H9 (cell line): ENCODE measurements at regions not wholly inside any gene's neighbourhood (a gene's known extent, or its start where the extent isn't known, plus 50 kb on each side); places are given as distances from the start of the nearest gene placed in this dataset.

Experiments used
- DNase-seq: peaks from one replicate; pipeline ENCODE4 v3.0.0-alpha.2; 2017
- H2AFZ ChIP-seq: one replicate; pipeline ENCODE4 v1.6.1; 2013; ENCODE audit warnings: mild to moderate bottlenecking, low read length, control low read depth, moderate library complexity
- H2AK5ac ChIP-seq: 2 replicates; pipeline ENCODE4 v1.6.1; 2013; ENCODE audit warnings: low read length, control low read depth, mixed read lengths; ENCODE audit not compliant: insufficient read length
- H2BK120ac ChIP-seq: one replicate; pipeline ENCODE4 v1.6.1; 2013; ENCODE audit warnings: low read depth, mild to moderate bottlenecking, low read length, control low read depth, inconsistent platforms; ENCODE audit not compliant: poor library complexity, severe bottlenecking
- H2BK12ac ChIP-seq: 2 replicates; pipeline ENCODE4 v1.6.1; 2013; ENCODE audit warnings: low read length, control low read depth, mixed read lengths, low read depth; ENCODE audit not compliant: insufficient read length
- H2BK15ac ChIP-seq: 2 replicates; pipeline ENCODE4 v1.6.1; 2013; ENCODE audit warnings: low read depth, low read length, control low read depth
- H2BK20ac ChIP-seq: one replicate; pipeline ENCODE4 v1.6.1; 2013; ENCODE audit warnings: low read depth, mild to moderate bottlenecking, low read length, control low read depth, inconsistent platforms; ENCODE audit not compliant: poor library complexity, severe bottlenecking
- H2BK5ac ChIP-seq: 2 replicates; pipeline ENCODE4 v1.6.1; 2013; ENCODE audit warnings: low read length, control low read depth, mixed read lengths; ENCODE audit not compliant: insufficient read length
- H3K14ac ChIP-seq: 2 replicates; pipeline ENCODE4 v1.6.1; 2013; ENCODE audit warnings: low read length, control low read depth; ENCODE audit not compliant: insufficient read depth
- H3K18ac ChIP-seq: 2 replicates; pipeline ENCODE4 v1.6.1; 2013; ENCODE audit warnings: low read depth, mild to moderate bottlenecking, mixed read lengths, low read length, control low read depth; ENCODE audit not compliant: insufficient read length
- H3K23ac ChIP-seq: 2 replicates; pipeline ENCODE4 v1.6.1; 2013; ENCODE audit warnings: low read length, control low read depth, mixed read lengths, low read depth; ENCODE audit not compliant: insufficient read length
- H3K23me2 ChIP-seq: 2 replicates; pipeline ENCODE4 v1.6.1; 2013; ENCODE audit warnings: low read depth, mild to moderate bottlenecking, mixed read lengths, low read length, control low read depth; ENCODE audit not compliant: insufficient read length, poor library complexity, severe bottlenecking
- H3K27ac ChIP-seq: 2 replicates; pipeline ENCODE4 v1.5.1; 2013; ENCODE audit warnings: low read length, control low read depth, mixed read lengths, low read depth; ENCODE audit not compliant: insufficient read length
- H3K27me3 ChIP-seq: 2 replicates; pipeline ENCODE4 v1.6.1; 2013; ENCODE audit warnings: low read length, control low read depth, inconsistent platforms; ENCODE audit not compliant: insufficient read depth
- H3K4ac ChIP-seq: 2 replicates; pipeline ENCODE4 v1.6.1; 2013; ENCODE audit warnings: low read depth, mild to moderate bottlenecking, control low read depth, inconsistent platforms, low read length, moderate library complexity
- H3K4me1 ChIP-seq: 2 replicates; pipeline ENCODE4 v1.6.1; 2013; ENCODE audit warnings: low read length, control low read depth, inconsistent platforms; ENCODE audit not compliant: insufficient read depth
- H3K4me2 ChIP-seq: 2 replicates; pipeline ENCODE4 v1.6.1; 2013; ENCODE audit warnings: low read length, control low read depth, mixed read lengths; ENCODE audit not compliant: insufficient read length, insufficient read depth
- H3K56ac ChIP-seq: 2 replicates; pipeline ENCODE4 v1.6.1; 2013; ENCODE audit warnings: low read depth, mild to moderate bottlenecking, mixed read lengths, low read length, control low read depth; ENCODE audit not compliant: insufficient read length
- H3K79me1 ChIP-seq: 2 replicates; pipeline ENCODE4 v1.6.1; 2013; ENCODE audit warnings: low read depth, mild to moderate bottlenecking, moderate library complexity, low read length, control low read depth, inconsistent platforms; ENCODE audit not compliant: insufficient read depth, poor library complexity, severe bottlenecking
- H3K79me2 ChIP-seq: 2 replicates; pipeline ENCODE4 v1.6.1; 2013; ENCODE audit warnings: low read length, control low read depth, inconsistent platforms; ENCODE audit not compliant: insufficient read depth
- H3K9ac ChIP-seq: 2 replicates; pipeline ENCODE4 v1.6.1; 2013; ENCODE audit warnings: low read length, control low read depth, mixed read lengths; ENCODE audit not compliant: insufficient read length; ENCODE audit errors: extremely low read depth
- H3K9me3 ChIP-seq: one replicate; pipeline ENCODE4 v1.6.1; 2013; ENCODE audit warnings: low read depth, low read length, inconsistent platforms; ENCODE audit not compliant: control insufficient read depth
- H3T11ph ChIP-seq: one replicate; pipeline ENCODE4 v1.6.1; 2013; ENCODE audit warnings: mild to moderate bottlenecking, low read length, control low read depth, inconsistent platforms
- H4K20me1 ChIP-seq: one replicate; pipeline ENCODE4 v1.6.1; 2013; ENCODE audit not compliant: control insufficient read depth, insufficient read length, insufficient read depth
- H4K5ac ChIP-seq: 2 replicates; pipeline ENCODE4 v1.6.1; 2013; ENCODE audit warnings: low read depth, mild to moderate bottlenecking, mixed read lengths, low read length, control low read depth; ENCODE audit not compliant: insufficient read length
- H4K8ac ChIP-seq: replicated peaks from 2 replicates; pipeline ENCODE4 v1.6.1; 2013; ENCODE audit warnings: low read length, control low read depth, mixed read lengths, low read depth; ENCODE audit not compliant: insufficient read length
- H4K91ac ChIP-seq: 2 replicates; pipeline ENCODE4 v1.6.1; 2013; ENCODE audit warnings: low read depth, mild to moderate bottlenecking, moderate library complexity, mixed read lengths, low read length, control low read depth; ENCODE audit not compliant: insufficient read length
- H3K27ac Mint-ChIP-seq, 3 experiments: 2 replicates in 2 of 3; 3 replicates in 1 of 3; pipeline ENCODE4 v1.8.0; 2020 to 2021; ENCODE audit warnings: mixed read lengths in 3 of 3, mild to moderate bottlenecking in 1 of 3, moderate library complexity in 1 of 3
- H3K27me3 Mint-ChIP-seq: 2 replicates; pipeline ENCODE4 v1.8.0; 2021; ENCODE audit warnings: low read depth, mild to moderate bottlenecking, moderate library complexity, mixed read lengths
- H3K36me3 Mint-ChIP-seq, 3 experiments: 2 replicates in 2 of 3; 3 replicates in 1 of 3; pipeline ENCODE4 v1.8.0; 2020 to 2021; ENCODE audit warnings: low read depth in 3 of 3, mixed read lengths in 3 of 3; ENCODE audit not compliant: insufficient read depth in 1 of 3
- H3K4me1 Mint-ChIP-seq, 2 experiments: 2 replicates each; pipeline ENCODE4 v1.8.0; 2020; ENCODE audit warnings: mixed read lengths in 2 of 2
- H3K4me3 Mint-ChIP-seq, 2 experiments: 2 replicates in 1 of 2; 3 replicates in 1 of 2; pipeline ENCODE4 v1.8.0; 2020 to 2021; ENCODE audit warnings: mild to moderate bottlenecking in 2 of 2, mixed read lengths in 2 of 2, moderate library complexity in 1 of 2
- H3K9me3 Mint-ChIP-seq, 2 experiments: 2 replicates in 1 of 2; 3 replicates in 1 of 2; pipeline ENCODE4 v1.8.0; 2020; ENCODE audit warnings: mild to moderate bottlenecking in 2 of 2, mixed read lengths in 2 of 2, moderate library complexity in 1 of 2
- CTCF ChIP-seq: fragments of 200-600 bp; sonication (generic); conservative IDR thresholded peaks from 3 replicates; pipeline ENCODE4 v1.8.0; 2021; ENCODE audit warnings: antibody characterized with exemption, mild to moderate bottlenecking
- WGBS: extraction: QIAGEN DNeasy Blood & Tissue Kit; methylation state at CpG from one replicate; pipeline ENCODE4 v1.1.7; 2013; ENCODE audit warnings: missing lambda C conversion rate, low lambda C conversion rate, mixed read lengths; ENCODE audit not compliant: insufficient read length; ENCODE audit errors: extremely low coverage; 5-methylcytosine and 5-hydroxymethylcytosine counted together

- no peak overlapping the region for H4K8ac ChIP-seq
- H3K56ac ChIP-seq: no peak overlapping the region
- no peak overlapping the region for H3K4me2 ChIP-seq
- no peak for TF ChIP-seq CTCF
- DNase-seq: no peak
- no peak overlapping the region for H3K18ac ChIP-seq
- no peak overlapping the region for H3T11ph ChIP-seq
- no peak overlapping the region for H2AFZ ChIP-seq
- no peak overlapping the region for H3K14ac ChIP-seq
- H2BK5ac ChIP-seq: no peak overlapping the region
- no peak overlapping the region for H2BK20ac ChIP-seq
- H2AK5ac ChIP-seq: no peak overlapping the region
- WGBS: no CpG with 5 or more reads among the region's 4 CpGs
- H3K4me1 ChIP-seq: no peaks in the 10 kb centered on the region
- H4K20me1 ChIP-seq: no peaks in the 10 kb centered on the region
- H3K27ac Mint-ChIP-seq: no peak overlapping the region
- no peaks in the 10 kb centered on the region for H3K79me1 ChIP-seq
- no peak overlapping the region for H4K5ac ChIP-seq
- H3K4ac ChIP-seq: no peak overlapping the region
- no peaks in the 10 kb centered on the region for H3K27me3 ChIP-seq
- no peaks in the 10 kb centered on the region for H3K79me2 ChIP-seq
- H3K23me2 ChIP-seq: no peaks in the 10 kb centered on the region
- H2BK12ac ChIP-seq: no peak overlapping the region
- no peaks in the 10 kb centered on the region; a peak in 1 of 7 replicates for H3K36me3 Mint-ChIP-seq
- no peaks in the 10 kb centered on the region for H3K9me3 ChIP-seq
- H3K27ac ChIP-seq: no peak overlapping the region
- H2BK15ac ChIP-seq: no peak overlapping the region
- H3K23ac ChIP-seq: no peak overlapping the region
- no peak overlapping the region for H2BK120ac ChIP-seq
- no peak overlapping the region for H4K91ac ChIP-seq
- no peak overlapping the region for H3K4me3 Mint-ChIP-seq
- 0 out of 5 replicates have a peak, but pooled peaks cover 0 to 4% of the 10 kb centered on the region in 2 experiments for H3K9me3 Mint-ChIP-seq
- H3K4me1 Mint-ChIP-seq: peaks cover 0 to 6% of the 10 kb centered on the region in 2 experiments; a peak in 2 of 4 replicates
- no peaks in the 10 kb centered on the region for H3K27me3 Mint-ChIP-seq
- no peak overlapping the region for H3K9ac ChIP-seq
Measured at GRCh38 chr17:70375813-70376770, 206.8 kb downstream of the KCNJ2 start.
